ENCODE measurements at regions not wholly inside any gene's neighbourhood (a gene's known extent, or its start where the extent isn't known, plus 50 kb on each side); places are given as distances from the start of the nearest gene placed in this dataset.

DNA sequence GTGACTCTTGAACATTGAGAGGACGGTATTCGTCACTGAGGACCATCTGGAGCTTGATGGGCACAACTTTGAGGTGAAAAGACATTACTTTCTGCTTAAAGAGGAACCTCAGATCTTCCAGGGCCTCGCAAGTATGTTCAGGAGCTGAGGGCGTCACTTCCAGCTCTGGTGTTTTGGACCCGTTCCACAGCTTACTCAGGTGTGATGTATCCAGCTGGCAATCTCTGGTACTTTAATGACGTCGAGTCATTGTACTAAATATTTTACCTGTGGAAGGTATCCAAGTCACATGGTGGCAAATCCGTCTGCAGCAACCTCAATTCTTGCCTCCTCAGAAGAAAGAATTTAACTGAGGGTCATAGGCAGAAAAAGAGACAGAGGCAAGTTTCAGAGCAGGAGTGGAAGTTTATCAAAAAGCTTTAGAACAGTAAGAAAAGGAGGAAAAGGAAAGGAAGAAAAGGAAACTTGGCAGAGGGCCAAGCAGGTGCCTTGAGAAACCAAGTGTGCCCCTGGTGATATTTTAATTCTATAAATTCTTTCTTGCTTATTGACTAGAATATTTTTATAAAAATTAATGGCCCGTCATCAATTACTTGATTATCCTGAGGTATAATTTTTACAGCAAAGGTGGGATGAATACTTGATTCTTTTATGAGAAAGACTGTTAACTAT is 250.6 kb downstream of the AEBP2 start:
- intact Hi-C loops (cut with micrococcal nuclease): no loop called here
- no peaks in the 10 kb centered on the region for H3K9me3 ChIP-seq (ENCODE audit: control insufficient read depth in 1 of 2, insufficient read depth in 1 of 2, low read depth in 1 of 2, low read length in 2 of 2)
- ChIA-PET RAD21 (ENCODE audit: low non-redundant PET in 1 of 2, low total read pairs in 2 of 2, uncharacterized antibody in 2 of 2, unreplicated experiment in 2 of 2) (no interaction called here), POLR2A (no interaction called here), CTCF (no interaction called here)
- H3K27ac ChIP-seq (ENCODE audit: low read depth, low read length): no peak overlapping the region
- H2AFZ ChIP-seq (ENCODE audit: low read depth, low read length, poor library complexity, severe bottlenecking): no peak overlapping the region
- H3K9ac ChIP-seq (ENCODE audit: low read length): no peak overlapping the region
- H3K4me1 ChIP-seq (ENCODE audit: control insufficient read depth in 1 of 2, insufficient read depth in 2 of 2, low read length in 2 of 2): no peaks in the 10 kb centered on the region
- ATAC-seq: no peak
- no peaks in the 10 kb centered on the region for H3K79me2 ChIP-seq (ENCODE audit: insufficient read depth, low read length)
- H3K4me3 ChIP-seq (replicated peaks in 1 of 2; ENCODE audit: low read depth in 1 of 2, low read length in 2 of 2): no peak overlapping the region
- TF ChIP-seq SIN3A (IDR thresholded peaks at IDR 0.05; ENCODE audit: low read depth): no peak
- no peak for TF ChIP-seq RAD21 (IDR thresholded peaks at IDR 0.05; ENCODE audit: low read depth)
- TF ChIP-seq, protein P1, sequence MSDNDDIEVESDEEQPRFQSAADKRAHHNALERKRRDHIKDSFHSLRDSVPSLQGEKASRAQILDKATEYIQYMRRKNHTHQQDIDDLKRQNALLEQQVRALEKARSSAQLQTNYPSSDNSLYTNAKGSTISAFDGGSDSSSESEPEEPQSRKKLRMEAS (IDR thresholded peaks at IDR 0.05): 0 out of 2 replicates have a peak, but pooled peaks have one; percentile 22
- no peak for TF ChIP-seq SP1 (IDR thresholded peaks at IDR 0.05; ENCODE audit: low read depth)
- TF ChIP-seq, protein P2, sequence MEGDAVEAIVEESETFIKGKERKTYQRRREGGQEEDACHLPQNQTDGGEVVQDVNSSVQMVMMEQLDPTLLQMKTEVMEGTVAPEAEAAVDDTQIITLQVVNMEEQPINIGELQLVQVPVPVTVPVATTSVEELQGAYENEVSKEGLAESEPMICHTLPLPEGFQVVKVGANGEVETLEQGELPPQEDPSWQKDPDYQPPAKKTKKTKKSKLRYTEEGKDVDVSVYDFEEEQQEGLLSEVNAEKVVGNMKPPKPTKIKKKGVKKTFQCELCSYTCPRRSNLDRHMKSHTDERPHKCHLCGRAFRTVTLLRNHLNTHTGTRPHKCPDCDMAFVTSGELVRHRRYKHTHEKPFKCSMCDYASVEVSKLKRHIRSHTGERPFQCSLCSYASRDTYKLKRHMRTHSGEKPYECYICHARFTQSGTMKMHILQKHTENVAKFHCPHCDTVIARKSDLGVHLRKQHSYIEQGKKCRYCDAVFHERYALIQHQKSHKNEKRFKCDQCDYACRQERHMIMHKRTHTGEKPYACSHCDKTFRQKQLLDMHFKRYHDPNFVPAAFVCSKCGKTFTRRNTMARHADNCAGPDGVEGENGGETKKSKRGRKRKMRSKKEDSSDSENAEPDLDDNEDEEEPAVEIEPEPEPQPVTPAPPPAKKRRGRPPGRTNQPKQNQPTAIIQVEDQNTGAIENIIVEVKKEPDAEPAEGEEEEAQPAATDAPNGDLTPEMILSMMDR (IDR thresholded peaks at IDR 0.05 in 2 of 3, conservative IDR thresholded peaks at IDR 0.05 in 1 of 3; ENCODE audit: borderline replicate concordance in 1 of 3, insufficient read depth in 1 of 3, low read depth in 2 of 3, low read length in 2 of 3): no peak
- no peak for TF ChIP-seq CEBPB (IDR thresholded peaks at IDR 0.05; ENCODE audit: low read depth)
- TF ChIP-seq TCF7L2 (IDR thresholded peaks at IDR 0.05; ENCODE audit: borderline replicate concordance, extremely low read depth, insufficient read depth, insufficient read length): no peak
- TF ChIP-seq, protein P3, sequence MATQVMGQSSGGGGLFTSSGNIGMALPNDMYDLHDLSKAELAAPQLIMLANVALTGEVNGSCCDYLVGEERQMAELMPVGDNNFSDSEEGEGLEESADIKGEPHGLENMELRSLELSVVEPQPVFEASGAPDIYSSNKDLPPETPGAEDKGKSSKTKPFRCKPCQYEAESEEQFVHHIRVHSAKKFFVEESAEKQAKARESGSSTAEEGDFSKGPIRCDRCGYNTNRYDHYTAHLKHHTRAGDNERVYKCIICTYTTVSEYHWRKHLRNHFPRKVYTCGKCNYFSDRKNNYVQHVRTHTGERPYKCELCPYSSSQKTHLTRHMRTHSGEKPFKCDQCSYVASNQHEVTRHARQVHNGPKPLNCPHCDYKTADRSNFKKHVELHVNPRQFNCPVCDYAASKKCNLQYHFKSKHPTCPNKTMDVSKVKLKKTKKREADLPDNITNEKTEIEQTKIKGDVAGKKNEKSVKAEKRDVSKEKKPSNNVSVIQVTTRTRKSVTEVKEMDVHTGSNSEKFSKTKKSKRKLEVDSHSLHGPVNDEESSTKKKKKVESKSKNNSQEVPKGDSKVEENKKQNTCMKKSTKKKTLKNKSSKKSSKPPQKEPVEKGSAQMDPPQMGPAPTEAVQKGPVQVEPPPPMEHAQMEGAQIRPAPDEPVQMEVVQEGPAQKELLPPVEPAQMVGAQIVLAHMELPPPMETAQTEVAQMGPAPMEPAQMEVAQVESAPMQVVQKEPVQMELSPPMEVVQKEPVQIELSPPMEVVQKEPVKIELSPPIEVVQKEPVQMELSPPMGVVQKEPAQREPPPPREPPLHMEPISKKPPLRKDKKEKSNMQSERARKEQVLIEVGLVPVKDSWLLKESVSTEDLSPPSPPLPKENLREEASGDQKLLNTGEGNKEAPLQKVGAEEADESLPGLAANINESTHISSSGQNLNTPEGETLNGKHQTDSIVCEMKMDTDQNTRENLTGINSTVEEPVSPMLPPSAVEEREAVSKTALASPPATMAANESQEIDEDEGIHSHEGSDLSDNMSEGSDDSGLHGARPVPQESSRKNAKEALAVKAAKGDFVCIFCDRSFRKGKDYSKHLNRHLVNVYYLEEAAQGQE (IDR thresholded peaks at IDR 0.05; ENCODE audit: low read depth): no peak
- no peak overlapping the region for H3K4me2 ChIP-seq (ENCODE audit: low read length)
- H3K27me3 ChIP-seq (ENCODE audit: insufficient read depth, low read length): no peaks in the 10 kb centered on the region
- H3K9me2 ChIP-seq (ENCODE audit: insufficient read depth): no peaks in the 10 kb centered on the region
- peak; percentile 8 for DNase-seq (ENCODE audit: low read depth, low spot score)
- H4K20me1 ChIP-seq (ENCODE audit: insufficient read depth): no peaks in the 10 kb centered on the region
- BruUV-seq (replicated peaks): no TSS peak
- H3K36me3 ChIP-seq (ENCODE audit: control insufficient read depth in 1 of 2, insufficient read depth in 2 of 2, low read length in 2 of 2): no peaks in the 10 kb centered on the region
